Activated B cell treated with CpG ODN at 0.5 μM for 24 hours (primary cell): ENCODE measurements at regions not wholly inside any gene's neighbourhood (a gene's known extent, or its start where the extent isn't known, plus 50 kb on each side); places are given as distances from the start of the nearest gene placed in this dataset.

Source experiments
- ATAC-seq: fragments of 200-7000 bp; cut with Tn5 transposase; one replicate; pipeline ENCODE4 v1.10.0; 2021; ENCODE audit warnings: low read depth, mild to moderate bottlenecking, moderate library complexity
- CTCF ChIA-PET: fragments of 350-600 bp; sonication (Branson Sonifier 250); formaldehyde crosslinking; loops from one replicate; lab custom pipeline; 2021; ENCODE audit warnings: antibody characterized with exemption; lab: Charles Lee
- POLR2A ChIA-PET: fragments of 350-600 bp; sonication (Branson Sonifier 250); formaldehyde crosslinking; loops from one replicate; lab custom pipeline; 2021; ENCODE audit warnings: antibody characterized with exemption; lab: Charles Lee
- DNase-seq: peaks from one replicate; pipeline ENCODE4 v3.0.0; 2022
- H3K27ac Mint-ChIP-seq: one replicate; pipeline ENCODE4 v1.8.0; 2020; ENCODE audit warnings: mixed read lengths
- H3K27me3 Mint-ChIP-seq: one replicate; pipeline ENCODE4 v1.8.0; 2021; ENCODE audit warnings: mixed read lengths
- H3K36me3 Mint-ChIP-seq: one replicate; pipeline ENCODE4 v1.8.0; 2021; ENCODE audit warnings: low read depth, mixed read lengths
- H3K4me1 Mint-ChIP-seq: one replicate; pipeline ENCODE4 v1.8.0; 2021; ENCODE audit warnings: mixed read lengths
- H3K4me3 Mint-ChIP-seq: one replicate; pipeline ENCODE4 v1.8.0; 2020; ENCODE audit warnings: mild to moderate bottlenecking, mixed read lengths
- H3K9me3 Mint-ChIP-seq: one replicate; pipeline ENCODE4 v1.8.0; 2020; ENCODE audit warnings: mixed read lengths
- intact Hi-C: fragments of 100-400 bp; cut with micrococcal nuclease; formaldehyde crosslinking; loops from one replicate; pipeline ENCODE4 v1.15.1; 2024
- TF ChIP-seq, protein P1 (sequence below): fragments of 200-600 bp; IDR thresholded peaks from one replicate; pipeline ENCODE4 v1.8.0; 2022; ENCODE audit warnings: antibody characterized with exemption, mild to moderate bottlenecking

DNA sequence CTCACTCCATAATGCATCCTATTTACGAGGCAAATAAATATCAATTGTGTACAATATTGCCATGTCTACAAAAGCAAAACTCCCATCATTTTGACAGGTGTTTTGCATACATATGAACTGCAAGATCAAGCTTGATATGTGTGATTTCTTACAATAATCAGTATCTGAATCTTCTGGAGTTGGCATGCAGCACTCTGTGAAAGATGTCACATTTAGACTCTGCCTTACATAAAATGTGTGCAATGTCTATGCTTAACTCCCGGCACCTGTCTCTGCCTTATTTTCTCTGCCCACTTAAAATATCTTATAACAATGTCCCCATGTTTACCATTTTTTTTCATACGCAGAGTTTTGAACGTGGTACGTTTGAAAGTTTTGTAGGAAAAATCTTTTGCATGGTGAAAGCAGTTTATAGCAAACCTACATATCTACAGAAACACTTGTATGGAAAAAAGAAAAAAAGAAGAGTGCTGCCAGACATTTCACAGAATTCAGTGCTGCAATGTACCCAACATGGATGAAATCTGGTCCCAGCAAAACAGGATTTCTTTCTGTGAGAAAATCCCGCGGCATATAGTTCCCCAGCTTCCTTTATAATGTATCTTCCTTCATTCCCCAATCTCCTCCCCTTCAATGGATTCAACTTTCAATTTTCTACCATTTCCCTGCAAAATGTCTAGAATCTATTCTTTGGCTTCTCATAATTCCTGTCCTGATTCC lies 114.1 kb upstream of the NRP1 start:
- Mint-ChIP-seq H3K4me3 (no peak overlapping the region), H3K36me3 (no peaks in the 10 kb centered on the region), H3K27me3 (no peaks in the 10 kb centered on the region), H3K27ac (no peak overlapping the region), H3K9me3 (peaks cover 8% of the 10 kb centered on the region), H3K4me1 (no peaks in the 10 kb centered on the region)
- CTCF ChIA-PET = no interaction called here
- POLR2A ChIA-PET = no interaction called here
- DNase-seq (no peak), ATAC-seq (no peak)
- TF ChIP-seq, protein P1, sequence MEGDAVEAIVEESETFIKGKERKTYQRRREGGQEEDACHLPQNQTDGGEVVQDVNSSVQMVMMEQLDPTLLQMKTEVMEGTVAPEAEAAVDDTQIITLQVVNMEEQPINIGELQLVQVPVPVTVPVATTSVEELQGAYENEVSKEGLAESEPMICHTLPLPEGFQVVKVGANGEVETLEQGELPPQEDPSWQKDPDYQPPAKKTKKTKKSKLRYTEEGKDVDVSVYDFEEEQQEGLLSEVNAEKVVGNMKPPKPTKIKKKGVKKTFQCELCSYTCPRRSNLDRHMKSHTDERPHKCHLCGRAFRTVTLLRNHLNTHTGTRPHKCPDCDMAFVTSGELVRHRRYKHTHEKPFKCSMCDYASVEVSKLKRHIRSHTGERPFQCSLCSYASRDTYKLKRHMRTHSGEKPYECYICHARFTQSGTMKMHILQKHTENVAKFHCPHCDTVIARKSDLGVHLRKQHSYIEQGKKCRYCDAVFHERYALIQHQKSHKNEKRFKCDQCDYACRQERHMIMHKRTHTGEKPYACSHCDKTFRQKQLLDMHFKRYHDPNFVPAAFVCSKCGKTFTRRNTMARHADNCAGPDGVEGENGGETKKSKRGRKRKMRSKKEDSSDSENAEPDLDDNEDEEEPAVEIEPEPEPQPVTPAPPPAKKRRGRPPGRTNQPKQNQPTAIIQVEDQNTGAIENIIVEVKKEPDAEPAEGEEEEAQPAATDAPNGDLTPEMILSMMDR = no peak
- intact Hi-C loops = no loop called here

DNA sequence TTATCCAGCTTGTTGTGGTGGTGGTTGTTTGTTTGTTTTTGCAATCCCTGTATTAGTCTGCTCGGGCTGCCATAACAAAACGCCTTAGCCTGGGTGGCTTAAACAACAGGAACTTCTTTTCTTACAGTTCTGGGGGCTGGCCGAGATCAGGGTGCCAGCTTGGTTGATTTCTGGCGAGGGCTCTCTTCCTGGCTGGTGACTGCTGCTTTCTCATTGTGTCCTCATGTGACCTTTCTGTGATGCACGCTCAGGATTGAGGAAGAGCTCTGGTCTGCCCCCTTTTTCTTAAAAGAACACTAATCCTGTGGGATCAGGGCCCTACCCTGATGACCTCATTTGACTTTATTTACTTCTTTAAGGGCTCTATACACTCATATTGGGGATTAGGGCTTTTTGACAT lies 107.1 kb upstream of the NRP1 start:
- no peaks in the 10 kb centered on the region for H3K9me3 Mint-ChIP-seq
- intact Hi-C loops = no loop called here
- no peaks in the 10 kb centered on the region for H3K27me3 Mint-ChIP-seq
- TF ChIP-seq, protein P1 = no peak
- no peaks in the 10 kb centered on the region for H3K4me1 Mint-ChIP-seq
- no peak for DNase-seq
- no peaks in the 10 kb centered on the region for H3K36me3 Mint-ChIP-seq
- ChIA-PET POLR2A (no interaction called here), CTCF (no interaction called here)
- no peak overlapping the region for H3K27ac Mint-ChIP-seq
- H3K4me3 Mint-ChIP-seq = no peak overlapping the region
- no peak for ATAC-seq

DNA sequence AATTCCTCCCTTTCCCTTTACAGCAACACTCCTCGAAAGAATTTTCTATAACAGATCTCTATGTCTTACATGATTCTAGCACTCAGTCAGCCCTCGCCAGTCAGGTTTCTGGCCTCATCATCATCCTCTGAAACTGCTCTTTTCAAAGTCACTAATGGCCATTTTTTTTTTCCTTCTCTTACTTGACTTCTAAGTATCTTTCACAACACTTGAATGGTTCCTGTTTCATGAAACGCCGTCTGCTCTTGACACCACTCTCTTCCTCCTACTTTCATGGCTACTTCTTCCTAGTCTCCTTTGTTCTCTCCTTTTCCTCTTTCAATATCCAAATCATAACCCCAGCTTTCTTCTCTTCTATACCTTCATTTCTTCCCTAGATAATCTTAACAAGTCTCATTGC lies 100.5 kb upstream of the NRP1 start:
- no peak for ATAC-seq
- Mint-ChIP-seq H3K36me3 (no peaks in the 10 kb centered on the region), H3K4me3 (no peak overlapping the region), H3K27me3 (no peaks in the 10 kb centered on the region), H3K9me3 (no peaks in the 10 kb centered on the region), H3K4me1 (no peaks in the 10 kb centered on the region), H3K27ac (no peak overlapping the region)
- TF ChIP-seq, protein P1 = no peak
- POLR2A ChIA-PET = no interaction called here
- intact Hi-C loops = no loop called here
- CTCF ChIA-PET = no interaction called here
- DNase-seq = no peak

DNA sequence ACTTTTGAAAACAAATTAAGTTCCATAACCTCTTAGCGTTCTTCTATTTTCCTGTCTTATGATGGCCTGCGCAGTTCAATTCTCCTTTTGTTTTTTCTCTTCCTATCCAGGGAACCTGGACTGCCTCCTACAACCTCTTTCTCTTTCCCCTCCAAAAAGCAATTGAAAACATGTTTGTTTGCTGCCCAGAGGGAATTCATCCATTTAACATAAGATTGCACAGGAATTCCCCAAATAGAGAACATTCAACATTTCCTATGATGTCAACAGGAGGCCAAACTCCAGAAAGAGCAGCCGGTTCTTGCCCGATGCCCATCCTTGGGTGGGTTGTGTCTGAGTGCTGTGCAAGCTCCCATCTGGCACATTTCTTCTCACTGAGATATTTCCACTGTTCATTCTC lies 94.2 kb upstream of the NRP1 start:
- intact Hi-C loops = no loop called here
- TF ChIP-seq, protein P1 = no peak
- Mint-ChIP-seq H3K27ac (no peak overlapping the region), H3K36me3 (no peaks in the 10 kb centered on the region), H3K9me3 (no peaks in the 10 kb centered on the region), H3K4me1 (no peaks in the 10 kb centered on the region), H3K27me3 (no peaks in the 10 kb centered on the region), H3K4me3 (no peak overlapping the region)
- ChIA-PET POLR2A (no interaction called here), CTCF (no interaction called here)
- ATAC-seq = no peak
- DNase-seq = no peak

DNA sequence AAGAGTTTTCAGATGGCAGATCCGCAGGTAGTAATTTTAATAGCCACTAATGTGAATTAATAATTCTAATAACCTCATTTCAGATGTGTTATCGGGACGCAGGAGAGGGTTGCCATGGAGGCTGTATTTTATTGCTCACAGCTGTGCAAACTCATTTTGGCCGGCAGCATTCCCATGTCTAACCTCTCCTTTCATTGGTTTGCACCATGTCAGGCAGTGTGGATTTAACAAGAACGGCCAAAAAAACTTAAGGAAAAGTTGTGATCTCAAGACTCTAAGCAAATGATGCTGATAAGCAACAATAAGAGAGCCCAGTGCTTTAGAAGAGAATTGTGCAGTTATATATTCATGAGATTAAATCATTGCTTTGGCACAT lies 88.7 kb upstream of the NRP1 start:
- POLR2A ChIA-PET = no interaction called here
- intact Hi-C loops = no loop called here
- TF ChIP-seq, protein P1 = no peak
- DNase-seq (no peak), ATAC-seq (no peak)
- H3K9me3 Mint-ChIP-seq = no peaks in the 10 kb centered on the region
- no peaks in the 10 kb centered on the region for H3K27me3 Mint-ChIP-seq
- CTCF ChIA-PET = no interaction called here
- H3K4me3 Mint-ChIP-seq = no peak overlapping the region
- H3K36me3 Mint-ChIP-seq = no peaks in the 10 kb centered on the region
- H3K27ac Mint-ChIP-seq = no peak overlapping the region
- H3K4me1 Mint-ChIP-seq = no peaks in the 10 kb centered on the region
